SK-N-SH (cell line): ENCODE measurements at regions not wholly inside any gene's neighbourhood (a gene's known extent, or its start where the extent isn't known, plus 50 kb on each side); places are given as distances from the start of the nearest gene placed in this dataset.

Experiments
- CTCF ChIP-seq: fragments of 200-600 bp; sonication (generic); IDR thresholded peaks from 2 replicates; pipeline ENCODE4 v1.6.1; 2017; ENCODE audit warnings: antibody characterized with exemption, mild to moderate bottlenecking, moderate library complexity
- TF ChIP-seq, protein P1 (sequence below): IDR thresholded peaks from 2 replicates; pipeline ENCODE4 v1.4.0; 2012; ENCODE audit warnings: low read depth, borderline replicate concordance

- no peak for TF ChIP-seq CTCF
- TF ChIP-seq, protein P1, sequence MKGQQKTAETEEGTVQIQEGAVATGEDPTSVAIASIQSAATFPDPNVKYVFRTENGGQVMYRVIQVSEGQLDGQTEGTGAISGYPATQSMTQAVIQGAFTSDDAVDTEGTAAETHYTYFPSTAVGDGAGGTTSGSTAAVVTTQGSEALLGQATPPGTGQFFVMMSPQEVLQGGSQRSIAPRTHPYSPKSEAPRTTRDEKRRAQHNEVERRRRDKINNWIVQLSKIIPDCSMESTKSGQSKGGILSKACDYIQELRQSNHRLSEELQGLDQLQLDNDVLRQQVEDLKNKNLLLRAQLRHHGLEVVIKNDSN = no peak
Measured at GRCh38 chr14:83251402-83251801, 1717.7 kb upstream of the SEL1L start.
